Stimulated activated CD4-positive, alpha-beta T cell treated with anti-CD3 and anti-CD28 coated beads, Interleukin-1b, Interleukin-23, amount 100 ng/mL, for 1 hour (primary cell): ENCODE measurements at regions not wholly inside any gene's neighbourhood (a gene's known extent, or its start where the extent isn't known, plus 50 kb on each side); places are given as distances from the start of the nearest gene placed in this dataset.

Experiments used
- DNase-seq, 2 donors: peaks; one replicate each; pipeline ENCODE4 v3.0.0-alpha.2; 2020; ENCODE audit warnings: low read depth in 2 of 2

GRCh38 chr10:1882180-1882579 is 144.9 kb upstream of the ADARB2 start:
- DNase-seq = no peak

- no peak for DNase-seq
Observed at GRCh38 chr10:1881636-1882035, 144.3 kb upstream of the ADARB2 start.

GRCh38 chr10:1874533-1874932 is 137.2 kb upstream of the ADARB2 start:
- no peak for DNase-seq

- no peak for DNase-seq
Observed at GRCh38 chr10:1873661-1874315, 136.5 kb upstream of the ADARB2 start.

- no peak for DNase-seq
Observed at GRCh38 chr10:1872151-1872726, 134.9 kb upstream of the ADARB2 start.

- DNase-seq = no peak
Observed at GRCh38 chr10:1870491-1870890, 133.2 kb upstream of the ADARB2 start.

GRCh38 chr10:1869861-1870260 is 132.5 kb upstream of the ADARB2 start:
- no peak for DNase-seq

- no peak for DNase-seq
Observed at GRCh38 chr10:1860351-1860750, 123.0 kb upstream of the ADARB2 start.

- DNase-seq = no peak
Observed at GRCh38 chr10:1858547-1858946, 121.2 kb upstream of the ADARB2 start.

GRCh38 chr10:1858048-1858447 is 120.7 kb upstream of the ADARB2 start:
- DNase-seq = no peak

GRCh38 chr10:1855911-1856310 is 118.6 kb upstream of the ADARB2 start:
- DNase-seq = no peak

- no peak for DNase-seq
Observed at GRCh38 chr10:1854271-1854670, 116.9 kb upstream of the ADARB2 start.

- DNase-seq = no peak
Observed at GRCh38 chr10:1853801-1854200, 116.5 kb upstream of the ADARB2 start.

- no peak for DNase-seq
Observed at GRCh38 chr10:1852841-1853240, 115.5 kb upstream of the ADARB2 start.

- DNase-seq = no peak
Observed at GRCh38 chr10:1851762-1852161, 114.4 kb upstream of the ADARB2 start.

GRCh38 chr10:1850971-1851527 is 113.7 kb upstream of the ADARB2 start:
- DNase-seq = no peak

GRCh38 chr10:1847361-1847760 is 110.0 kb upstream of the ADARB2 start:
- DNase-seq = no peak

GRCh38 chr10:1846032-1846431 is 108.7 kb upstream of the ADARB2 start:
- no peak for DNase-seq

- no peak for DNase-seq
Observed at GRCh38 chr10:1841759-1842158, 104.4 kb upstream of the ADARB2 start.

GRCh38 chr10:1829712-1830111 is 92.4 kb upstream of the ADARB2 start:
- no peak for DNase-seq

GRCh38 chr10:1824928-1825327 is 87.6 kb upstream of the ADARB2 start:
- no peak for DNase-seq

GRCh38 chr10:1814556-1814955 is 77.2 kb upstream of the ADARB2 start:
- no peak for DNase-seq

- DNase-seq = no peak
Observed at GRCh38 chr10:1809139-1809741, 71.9 kb upstream of the ADARB2 start.
